ENCODE measurements at regions not wholly inside any gene's neighbourhood (a gene's known extent, or its start where the extent isn't known, plus 50 kb on each side); places are given as distances from the start of the nearest gene placed in this dataset.
"Not testable (repeated sequence)": the region's sequence is repeated elsewhere in the genome, so short reads cannot be mapped to it uniquely, and the experiment has no call there.

- H3K36me3 ChIP-seq; H3K9me3 ChIP-seq; H3K27me3 ChIP-seq; H3K4me1 ChIP-seq; DNase-seq (ENCODE audit: low spot score in 2 of 2); H3K27ac ChIP-seq; intact Hi-C loops (cut with DNase I; ENCODE audit: low total_unique reads); H3K4me3 ChIP-seq: not testable (repeated sequence)
Measured at GRCh38 chr2:89936559-89936958, 1245.1 kb downstream of the RPIA start.

- H3K27me3 ChIP-seq; H3K27ac ChIP-seq; intact Hi-C loops (cut with DNase I; ENCODE audit: low total_unique reads); H3K36me3 ChIP-seq; DNase-seq (ENCODE audit: low spot score in 2 of 2); H3K9me3 ChIP-seq; H3K4me1 ChIP-seq; H3K4me3 ChIP-seq: not testable (repeated sequence)
Measured at GRCh38 chr2:89938756-89939155, 1247.3 kb downstream of the RPIA start.

GRCh38 chr2:89944267-89944666 lies 1252.8 kb downstream of the RPIA start:
- H3K27me3 ChIP-seq; H3K36me3 ChIP-seq; H3K4me3 ChIP-seq; H3K9me3 ChIP-seq; H3K4me1 ChIP-seq; intact Hi-C loops (cut with DNase I; ENCODE audit: low total_unique reads); DNase-seq (ENCODE audit: low spot score in 2 of 2); H3K27ac ChIP-seq: not testable (repeated sequence)

- intact Hi-C loops (cut with DNase I; ENCODE audit: low total_unique reads); H3K36me3 ChIP-seq; DNase-seq (ENCODE audit: low spot score in 2 of 2); H3K4me3 ChIP-seq; H3K9me3 ChIP-seq; H3K27ac ChIP-seq; H3K4me1 ChIP-seq; H3K27me3 ChIP-seq: not testable (repeated sequence)
Measured at GRCh38 chr2:89945004-89945616, 1253.6 kb downstream of the RPIA start.

GRCh38 chr2:89947208-89947815 lies 1255.8 kb downstream of the RPIA start:
- H3K36me3 ChIP-seq; H3K27ac ChIP-seq; intact Hi-C loops (cut with DNase I; ENCODE audit: low total_unique reads); DNase-seq (ENCODE audit: low spot score in 2 of 2); H3K4me1 ChIP-seq; H3K4me3 ChIP-seq; H3K9me3 ChIP-seq; H3K27me3 ChIP-seq: not testable (repeated sequence)

GRCh38 chr2:89948102-89948501 lies 1256.6 kb downstream of the RPIA start:
- DNase-seq (ENCODE audit: low spot score in 2 of 2); H3K27ac ChIP-seq; H3K4me3 ChIP-seq; H3K36me3 ChIP-seq; intact Hi-C loops (cut with DNase I; ENCODE audit: low total_unique reads); H3K4me1 ChIP-seq; H3K9me3 ChIP-seq; H3K27me3 ChIP-seq: not testable (repeated sequence)

- H3K4me1 ChIP-seq; H3K9me3 ChIP-seq; H3K36me3 ChIP-seq; intact Hi-C loops (cut with DNase I; ENCODE audit: low total_unique reads); DNase-seq (ENCODE audit: low spot score in 2 of 2); H3K27ac ChIP-seq; H3K4me3 ChIP-seq; H3K27me3 ChIP-seq: not testable (repeated sequence)
Measured at GRCh38 chr2:89950807-89951206, 1259.3 kb downstream of the RPIA start.

GRCh38 chr2:89957236-89957635 lies 1265.8 kb downstream of the RPIA start:
- H3K4me1 ChIP-seq; H3K27ac ChIP-seq; H3K36me3 ChIP-seq; H3K9me3 ChIP-seq; H3K4me3 ChIP-seq; H3K27me3 ChIP-seq; DNase-seq (ENCODE audit: low spot score in 2 of 2); intact Hi-C loops (cut with DNase I; ENCODE audit: low total_unique reads): not testable (repeated sequence)

- H3K4me3 ChIP-seq; H3K4me1 ChIP-seq; H3K27ac ChIP-seq; H3K36me3 ChIP-seq; H3K27me3 ChIP-seq; intact Hi-C loops (cut with DNase I; ENCODE audit: low total_unique reads); H3K9me3 ChIP-seq; DNase-seq (ENCODE audit: low spot score in 2 of 2): not testable (repeated sequence)
Measured at GRCh38 chr2:89959729-89960378, 1268.4 kb downstream of the RPIA start.

- DNase-seq (ENCODE audit: low spot score in 2 of 2); H3K4me3 ChIP-seq; H3K4me1 ChIP-seq; H3K27ac ChIP-seq; H3K27me3 ChIP-seq; H3K9me3 ChIP-seq; intact Hi-C loops (cut with DNase I; ENCODE audit: low total_unique reads); H3K36me3 ChIP-seq: not testable (repeated sequence)
Measured at GRCh38 chr2:89960570-89960969, 1269.1 kb downstream of the RPIA start.

- intact Hi-C loops (cut with DNase I; ENCODE audit: low total_unique reads); H3K4me3 ChIP-seq; H3K36me3 ChIP-seq; H3K27ac ChIP-seq; H3K9me3 ChIP-seq; H3K27me3 ChIP-seq; DNase-seq (ENCODE audit: low spot score in 2 of 2); H3K4me1 ChIP-seq: not testable (repeated sequence)
Measured at GRCh38 chr2:89968567-89968966, 1277.1 kb downstream of the RPIA start.

GRCh38 chr2:89969190-89969589 lies 1277.7 kb downstream of the RPIA start:
- DNase-seq (ENCODE audit: low spot score in 2 of 2); H3K27ac ChIP-seq; H3K4me3 ChIP-seq; H3K4me1 ChIP-seq; intact Hi-C loops (cut with DNase I; ENCODE audit: low total_unique reads); H3K9me3 ChIP-seq; H3K36me3 ChIP-seq; H3K27me3 ChIP-seq: not testable (repeated sequence)

- intact Hi-C loops (cut with DNase I; ENCODE audit: low total_unique reads); H3K4me1 ChIP-seq; H3K27me3 ChIP-seq; DNase-seq (ENCODE audit: low spot score in 2 of 2); H3K9me3 ChIP-seq; H3K4me3 ChIP-seq; H3K36me3 ChIP-seq; H3K27ac ChIP-seq: not testable (repeated sequence)
Measured at GRCh38 chr2:89973849-89974248, 1282.4 kb downstream of the RPIA start.
